PC-3 (cell line): ENCODE measurements at regions not wholly inside any gene's neighbourhood (a gene's known extent, or its start where the extent isn't known, plus 50 kb on each side); places are given as distances from the start of the nearest gene placed in this dataset.

Source experiments
- EZH2 ChIP-seq: fragments of 300-600 bp; sonication (generic); IDR thresholded peaks from one replicate; pipeline ENCODE4 v1.6.1; 2017; ENCODE audit warnings: antibody characterized with exemption, mild to moderate bottlenecking, low read length; ENCODE audit not compliant: unreplicated experiment
- EZH2phosphoT487 ChIP-seq: fragments of 300-600 bp; sonication (generic); IDR thresholded peaks from 2 replicates; pipeline ENCODE4 v1.6.1; 2018; ENCODE audit warnings: mild to moderate bottlenecking, antibody characterized with exemption, low read length, borderline replicate concordance
- TF ChIP-seq, protein P1 (sequence below): fragments of 300-600 bp; sonication (generic); conservative IDR thresholded peaks from 2 replicates; pipeline ENCODE4 v1.5.1; 2017; ENCODE audit warnings: antibody characterized with exemption, low read depth, mild to moderate bottlenecking, low read length

DNA sequence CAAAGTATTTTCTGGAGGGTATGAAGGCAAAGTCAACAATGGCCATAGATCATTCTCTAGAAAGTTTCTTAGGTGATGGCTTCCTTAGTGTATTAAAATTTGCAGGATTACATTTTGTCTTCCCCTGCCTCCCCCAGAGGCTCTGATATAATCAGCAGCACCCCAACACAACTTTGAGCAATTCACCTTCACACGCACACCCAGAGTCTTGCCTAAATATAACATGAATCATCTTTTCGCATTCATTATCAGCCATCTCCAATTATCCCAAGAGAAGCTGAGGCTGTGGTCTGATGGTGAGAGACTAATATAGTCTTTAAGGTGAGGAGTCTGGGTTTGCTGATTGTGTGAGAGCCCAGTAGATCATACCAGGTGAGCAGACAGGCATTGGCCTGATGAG lies 343.0 kb downstream of the RRAGC start:
- TF ChIP-seq, protein P1, sequence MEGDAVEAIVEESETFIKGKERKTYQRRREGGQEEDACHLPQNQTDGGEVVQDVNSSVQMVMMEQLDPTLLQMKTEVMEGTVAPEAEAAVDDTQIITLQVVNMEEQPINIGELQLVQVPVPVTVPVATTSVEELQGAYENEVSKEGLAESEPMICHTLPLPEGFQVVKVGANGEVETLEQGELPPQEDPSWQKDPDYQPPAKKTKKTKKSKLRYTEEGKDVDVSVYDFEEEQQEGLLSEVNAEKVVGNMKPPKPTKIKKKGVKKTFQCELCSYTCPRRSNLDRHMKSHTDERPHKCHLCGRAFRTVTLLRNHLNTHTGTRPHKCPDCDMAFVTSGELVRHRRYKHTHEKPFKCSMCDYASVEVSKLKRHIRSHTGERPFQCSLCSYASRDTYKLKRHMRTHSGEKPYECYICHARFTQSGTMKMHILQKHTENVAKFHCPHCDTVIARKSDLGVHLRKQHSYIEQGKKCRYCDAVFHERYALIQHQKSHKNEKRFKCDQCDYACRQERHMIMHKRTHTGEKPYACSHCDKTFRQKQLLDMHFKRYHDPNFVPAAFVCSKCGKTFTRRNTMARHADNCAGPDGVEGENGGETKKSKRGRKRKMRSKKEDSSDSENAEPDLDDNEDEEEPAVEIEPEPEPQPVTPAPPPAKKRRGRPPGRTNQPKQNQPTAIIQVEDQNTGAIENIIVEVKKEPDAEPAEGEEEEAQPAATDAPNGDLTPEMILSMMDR, result no peak
- TF ChIP-seq EZH2, result no peak
- no peak for TF ChIP-seq EZH2phosphoT487
